Nephron (organoid): ENCODE measurements at regions not wholly inside any gene's neighbourhood (a gene's known extent, or its start where the extent isn't known, plus 50 kb on each side); places are given as distances from the start of the nearest gene placed in this dataset.
A peak's percentile ranks its signal among the peaks of the same experiment; 100 is the strongest.

ENCODE experiments used
- H3K27ac Mint-ChIP-seq, 3 experiments: 2 replicates each; pipeline ENCODE4 v1.8.0; 2020; ENCODE audit warnings: mixed read lengths in 3 of 3, mild to moderate bottlenecking in 2 of 3, moderate library complexity in 1 of 3
- H3K27me3 Mint-ChIP-seq: 2 replicates; pipeline ENCODE4 v1.8.0; 2021; ENCODE audit warnings: low read depth, mild to moderate bottlenecking, moderate library complexity, mixed read lengths
- H3K36me3 Mint-ChIP-seq: 2 replicates; pipeline ENCODE4 v1.8.0; 2020; ENCODE audit warnings: low read depth, mixed read lengths
- H3K4me1 Mint-ChIP-seq: 2 replicates; pipeline ENCODE4 v1.8.0; 2020; ENCODE audit warnings: mixed read lengths
- H3K4me3 Mint-ChIP-seq, 3 experiments: 2 replicates each; pipeline ENCODE4 v1.8.0; 2020; ENCODE audit warnings: mild to moderate bottlenecking in 3 of 3, mixed read lengths in 3 of 3, moderate library complexity in 2 of 3
- H3K9me3 Mint-ChIP-seq: 2 replicates; pipeline ENCODE4 v1.8.0; 2020; ENCODE audit warnings: mixed read lengths
- TF ChIP-seq, protein P1 (sequence below), 3 experiments: fragments of 200-600 bp; sonication (generic); IDR thresholded peaks; one replicate each; pipeline ENCODE4 v1.5.0; 2021; ENCODE audit warnings: antibody characterized with exemption in 3 of 3; ENCODE audit not compliant: unreplicated experiment in 3 of 3

DNA sequence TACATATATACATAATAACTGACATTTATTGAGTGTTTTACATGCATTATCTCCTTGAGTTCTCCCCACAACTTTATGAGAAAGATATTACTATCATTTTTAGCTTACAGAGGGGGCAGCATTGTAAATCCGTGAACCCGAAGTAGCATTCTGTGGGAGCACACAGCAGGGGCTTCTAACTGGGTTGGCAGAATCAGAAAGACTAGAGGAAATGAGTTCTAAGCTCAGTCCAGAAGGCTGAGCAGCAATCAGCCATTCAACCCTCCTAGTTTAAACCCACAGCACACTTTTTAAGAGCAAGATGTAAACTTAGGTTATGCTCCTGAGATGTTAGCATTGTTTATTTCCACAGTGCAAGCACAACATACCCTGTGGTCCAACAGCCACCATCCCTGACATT lies 177.2 kb downstream of the TMEM38B start:
- Mint-ChIP-seq H3K4me1 (no peaks in the 10 kb centered on the region), H3K27ac (peak overlapping the region in 1 of 3 experiments; percentile 23), H3K4me3 (no peak overlapping the region), H3K36me3 (no peaks in the 10 kb centered on the region), H3K9me3 (no peaks in the 10 kb centered on the region), H3K27me3 (no peaks in the 10 kb centered on the region)
- TF ChIP-seq, protein P1, sequence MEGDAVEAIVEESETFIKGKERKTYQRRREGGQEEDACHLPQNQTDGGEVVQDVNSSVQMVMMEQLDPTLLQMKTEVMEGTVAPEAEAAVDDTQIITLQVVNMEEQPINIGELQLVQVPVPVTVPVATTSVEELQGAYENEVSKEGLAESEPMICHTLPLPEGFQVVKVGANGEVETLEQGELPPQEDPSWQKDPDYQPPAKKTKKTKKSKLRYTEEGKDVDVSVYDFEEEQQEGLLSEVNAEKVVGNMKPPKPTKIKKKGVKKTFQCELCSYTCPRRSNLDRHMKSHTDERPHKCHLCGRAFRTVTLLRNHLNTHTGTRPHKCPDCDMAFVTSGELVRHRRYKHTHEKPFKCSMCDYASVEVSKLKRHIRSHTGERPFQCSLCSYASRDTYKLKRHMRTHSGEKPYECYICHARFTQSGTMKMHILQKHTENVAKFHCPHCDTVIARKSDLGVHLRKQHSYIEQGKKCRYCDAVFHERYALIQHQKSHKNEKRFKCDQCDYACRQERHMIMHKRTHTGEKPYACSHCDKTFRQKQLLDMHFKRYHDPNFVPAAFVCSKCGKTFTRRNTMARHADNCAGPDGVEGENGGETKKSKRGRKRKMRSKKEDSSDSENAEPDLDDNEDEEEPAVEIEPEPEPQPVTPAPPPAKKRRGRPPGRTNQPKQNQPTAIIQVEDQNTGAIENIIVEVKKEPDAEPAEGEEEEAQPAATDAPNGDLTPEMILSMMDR (IDR thresholded peaks at IDR 0.05; ENCODE audit: unreplicated experiment in 3 of 3) = no peak

GRCh38 chr9:105873801-105874200 lies 179.5 kb downstream of the TMEM38B start:
- Mint-ChIP-seq H3K4me1 (no peaks in the 10 kb centered on the region), H3K4me3 (no peak overlapping the region), H3K27ac (no peak overlapping the region), H3K27me3 (no peaks in the 10 kb centered on the region), H3K9me3 (no peaks in the 10 kb centered on the region), H3K36me3 (no peaks in the 10 kb centered on the region)
- TF ChIP-seq, protein P1 (IDR thresholded peaks at IDR 0.05; ENCODE audit: unreplicated experiment in 3 of 3) = no peak

DNA sequence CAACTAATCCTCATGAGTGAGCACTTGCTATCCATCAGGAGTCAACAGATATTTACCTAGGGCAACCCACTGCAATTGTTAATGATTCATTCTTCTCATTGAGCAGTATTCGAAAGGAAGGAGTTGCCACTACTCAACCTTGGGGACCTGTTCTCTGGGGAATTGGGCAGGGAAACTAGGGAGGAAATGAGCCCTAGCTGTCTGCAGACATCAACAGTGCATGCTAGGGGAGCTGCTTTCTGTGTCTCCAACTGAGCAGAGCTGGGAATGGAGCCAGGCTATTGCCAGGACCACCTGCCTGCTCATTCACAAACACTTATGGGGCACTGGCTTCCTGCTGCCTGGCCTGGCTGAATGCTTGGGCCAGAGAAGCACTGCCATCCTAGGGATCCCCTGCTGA lies 183.4 kb downstream of the TMEM38B start:
- H3K27ac Mint-ChIP-seq = no peak overlapping the region
- TF ChIP-seq, protein P1 (IDR thresholded peaks at IDR 0.05; ENCODE audit: unreplicated experiment in 3 of 3) = no peak
- H3K27me3 Mint-ChIP-seq = no peaks in the 10 kb centered on the region
- H3K4me1 Mint-ChIP-seq = no peaks in the 10 kb centered on the region
- H3K36me3 Mint-ChIP-seq = no peaks in the 10 kb centered on the region
- no peak overlapping the region for H3K4me3 Mint-ChIP-seq
- no peaks in the 10 kb centered on the region for H3K9me3 Mint-ChIP-seq

GRCh38 chr9:105879181-105879580 lies 184.8 kb downstream of the TMEM38B start:
- Mint-ChIP-seq H3K4me1 (peaks cover under 1% of the 10 kb centered on the region), H3K27ac (no peak overlapping the region), H3K9me3 (peaks cover 2% of the 10 kb centered on the region), H3K36me3 (no peaks in the 10 kb centered on the region), H3K4me3 (no peak overlapping the region), H3K27me3 (peaks cover 4% of the 10 kb centered on the region)
- TF ChIP-seq, protein P1 (IDR thresholded peaks at IDR 0.05; ENCODE audit: unreplicated experiment in 3 of 3) = no peak

- peaks cover 4% of the 10 kb centered on the region for H3K27me3 Mint-ChIP-seq
- H3K4me3 Mint-ChIP-seq = no peak overlapping the region
- peaks cover 2% of the 10 kb centered on the region for H3K9me3 Mint-ChIP-seq
- H3K27ac Mint-ChIP-seq = no peak overlapping the region
- peaks cover 5% of the 10 kb centered on the region for H3K4me1 Mint-ChIP-seq
- TF ChIP-seq, protein P1 (IDR thresholded peaks at IDR 0.05; ENCODE audit: unreplicated experiment in 3 of 3) = no peak
- H3K36me3 Mint-ChIP-seq = no peaks in the 10 kb centered on the region
These were observed 186.2 kb downstream of the TMEM38B start for GRCh38 chr9:105880517-105880916.

- no peak overlapping the region for H3K4me3 Mint-ChIP-seq
- TF ChIP-seq, protein P1 (IDR thresholded peaks at IDR 0.05; ENCODE audit: unreplicated experiment in 3 of 3) = no peak
- no peaks in the 10 kb centered on the region for H3K36me3 Mint-ChIP-seq
- H3K27ac Mint-ChIP-seq = no peak overlapping the region
- peaks cover 2% of the 10 kb centered on the region for H3K9me3 Mint-ChIP-seq
- peaks cover 8% of the 10 kb centered on the region for H3K4me1 Mint-ChIP-seq
- peaks cover 4% of the 10 kb centered on the region for H3K27me3 Mint-ChIP-seq
These were observed 186.7 kb downstream of the TMEM38B start for GRCh38 chr9:105881021-105881420.
